Uterus (tissue), 3 donors: ENCODE measurements at regions not wholly inside any gene's neighbourhood (a gene's known extent, or its start where the extent isn't known, plus 50 kb on each side); places are given as distances from the start of the nearest gene placed in this dataset.

ENCODE experiments used
- DNase-seq, 2 donors: peaks; one replicate each; pipeline ENCODE4 v3.0.0-alpha.2; 2019 to 2020
- H3K27ac ChIP-seq, 2 donors: fragments of 200-600 bp; sonication (generic); 1 replicate in 1 of 2; 2 replicates in 1 of 2; pipeline ENCODE4 v1.5.1; 2016 to 2018
- H3K27me3 ChIP-seq, 2 donors: fragments of 200-600 bp; sonication (generic); one replicate each; pipeline ENCODE4 v1.5.1; 2018 to 2019; ENCODE audit warnings: control low read depth in 1 of 2
- H3K36me3 ChIP-seq, 2 donors: fragments of 200-600 bp; sonication (generic); one replicate each; pipeline ENCODE4 v1.5.1; 2019; ENCODE audit warnings: control low read depth in 1 of 2
- H3K4me1 ChIP-seq, 2 donors: fragments of 200-600 bp; sonication (generic); one replicate each; pipeline ENCODE4 v1.5.1; 2018 to 2019; ENCODE audit warnings: control low read depth in 1 of 2
- H3K4me3 ChIP-seq, 2 donors: fragments of 200-600 bp; sonication (generic); 1 replicate in 1 of 2; 2 replicates in 1 of 2; pipeline ENCODE4 v1.5.1; 2018 to 2019; ENCODE audit warnings: mild to moderate bottlenecking in 1 of 2
- H3K9me3 ChIP-seq, 2 donors: fragments of 200-600 bp; sonication (generic); one replicate each; pipeline ENCODE4 v1.5.1; 2019; ENCODE audit warnings: control low read depth in 1 of 2
- POLR2A ChIP-seq, 2 donors: fragments of 450-650 bp; IDR thresholded peaks; one replicate each; pipeline ENCODE4 v1.6.1; 2016; ENCODE audit warnings: antibody characterized with exemption in 2 of 2, mild to moderate bottlenecking in 1 of 2, moderate library complexity in 1 of 2
- intact Hi-C: fragments of 100-400 bp; cut with DNase I; formaldehyde crosslinking; loops from one replicate; pipeline ENCODE4 v1.15.1; 2023; ENCODE audit warnings: low total_unique reads
- TF ChIP-seq, protein P1 (sequence below), 4 experiments: fragments of 200-600 bp in 2 of 4; fragments of 450-650 bp in 2 of 4; sonication (generic) in 2 of 4; IDR thresholded peaks; one replicate each; pipeline ENCODE4 v1.5.1; 2016 to 2019; ENCODE audit warnings: antibody characterized with exemption in 4 of 4, mild to moderate bottlenecking in 2 of 4, moderate library complexity in 1 of 4
- donor health status: DM: yes; HTN: yes; CAD: no.

DNA sequence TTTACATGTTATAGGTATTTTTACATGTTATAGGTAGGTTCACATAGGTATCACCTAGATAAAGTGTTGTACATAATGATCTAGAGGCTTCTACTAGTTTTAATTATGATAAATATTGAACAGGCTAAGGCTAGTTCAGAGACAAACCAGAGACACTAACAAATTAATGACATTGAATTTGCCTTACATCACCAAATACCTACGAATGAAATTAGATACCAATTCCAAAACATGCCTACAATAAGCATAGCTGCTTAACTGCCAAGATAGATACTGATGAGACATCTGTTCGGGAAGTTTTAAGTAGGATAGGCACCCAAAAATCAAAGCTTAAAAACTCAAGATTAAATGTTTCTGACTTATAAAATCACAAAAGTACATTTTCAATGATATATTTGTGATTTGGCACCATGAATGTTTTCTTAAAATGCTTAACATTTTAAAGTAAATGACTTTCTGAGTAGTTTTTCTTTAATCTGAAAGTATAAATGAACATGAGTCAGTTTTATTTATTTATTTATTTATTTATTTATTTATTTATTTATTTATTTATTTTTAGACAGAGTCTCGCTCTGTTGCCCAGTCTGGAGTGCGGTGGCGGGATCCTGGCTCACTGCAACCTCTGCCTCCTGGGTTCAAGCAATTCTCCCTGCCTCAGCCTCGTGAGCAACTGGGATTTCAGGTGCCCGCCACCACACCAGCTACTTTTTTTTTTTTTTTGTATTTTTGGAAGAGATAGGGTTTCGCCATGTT, 703.1 kb upstream of the ARRDC3 start:
- Histone ChIP-seq H3K4me3 (no peak overlapping the region), H3K27me3 (no peaks in the 10 kb centered on the region), H3K27ac (no peak overlapping the region), H3K9me3 (no peaks in the 10 kb centered on the region), H3K4me1 (no peaks in the 10 kb centered on the region), H3K36me3 (no peaks in the 10 kb centered on the region)
- TF ChIP-seq POLR2A (IDR thresholded peaks at IDR 0.05): no peak
- TF ChIP-seq, protein P1, sequence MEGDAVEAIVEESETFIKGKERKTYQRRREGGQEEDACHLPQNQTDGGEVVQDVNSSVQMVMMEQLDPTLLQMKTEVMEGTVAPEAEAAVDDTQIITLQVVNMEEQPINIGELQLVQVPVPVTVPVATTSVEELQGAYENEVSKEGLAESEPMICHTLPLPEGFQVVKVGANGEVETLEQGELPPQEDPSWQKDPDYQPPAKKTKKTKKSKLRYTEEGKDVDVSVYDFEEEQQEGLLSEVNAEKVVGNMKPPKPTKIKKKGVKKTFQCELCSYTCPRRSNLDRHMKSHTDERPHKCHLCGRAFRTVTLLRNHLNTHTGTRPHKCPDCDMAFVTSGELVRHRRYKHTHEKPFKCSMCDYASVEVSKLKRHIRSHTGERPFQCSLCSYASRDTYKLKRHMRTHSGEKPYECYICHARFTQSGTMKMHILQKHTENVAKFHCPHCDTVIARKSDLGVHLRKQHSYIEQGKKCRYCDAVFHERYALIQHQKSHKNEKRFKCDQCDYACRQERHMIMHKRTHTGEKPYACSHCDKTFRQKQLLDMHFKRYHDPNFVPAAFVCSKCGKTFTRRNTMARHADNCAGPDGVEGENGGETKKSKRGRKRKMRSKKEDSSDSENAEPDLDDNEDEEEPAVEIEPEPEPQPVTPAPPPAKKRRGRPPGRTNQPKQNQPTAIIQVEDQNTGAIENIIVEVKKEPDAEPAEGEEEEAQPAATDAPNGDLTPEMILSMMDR (IDR thresholded peaks at IDR 0.05): no peak
- intact Hi-C loops: no loop called here
- DNase-seq: no peak

DNA sequence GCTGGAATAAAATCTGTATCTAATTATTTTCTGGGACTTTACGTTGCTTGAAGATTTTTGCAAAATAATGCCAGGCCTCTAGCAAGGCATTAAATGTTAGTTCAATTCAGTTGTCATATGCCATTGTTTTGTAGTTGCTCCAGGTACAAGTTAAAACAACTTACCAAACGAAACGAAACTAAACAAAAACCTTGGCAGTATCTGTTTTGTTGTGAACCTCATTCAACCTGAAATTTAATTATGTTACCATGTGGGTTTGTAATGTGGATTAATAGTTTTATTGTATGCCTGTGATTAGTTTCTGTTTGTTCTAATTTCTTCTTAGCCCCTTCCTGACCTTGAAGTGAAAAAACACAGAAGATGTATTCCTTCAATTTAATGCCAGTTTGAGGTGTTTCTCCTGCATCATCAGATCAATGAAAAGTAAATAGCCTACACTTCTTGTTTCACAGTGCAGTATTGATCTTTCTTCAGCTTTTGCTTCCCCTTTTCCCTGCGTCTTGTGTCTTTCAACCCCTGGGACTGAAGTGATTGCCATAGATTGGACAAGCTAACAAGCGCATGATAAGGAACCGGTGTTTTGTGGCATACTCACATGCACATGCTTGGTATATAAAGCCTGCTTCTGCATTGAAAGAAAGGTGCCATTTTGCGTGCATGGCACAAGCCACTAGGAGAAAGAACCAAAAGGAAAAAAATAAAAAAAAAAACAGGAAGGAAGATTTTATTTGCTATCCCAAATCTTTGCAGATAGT, 699.0 kb upstream of the ARRDC3 start:
- H3K9me3 ChIP-seq: no peaks in the 10 kb centered on the region
- no peaks in the 10 kb centered on the region for H3K4me1 ChIP-seq
- no peaks in the 10 kb centered on the region for H3K27me3 ChIP-seq
- intact Hi-C loops: no loop called here
- no peak overlapping the region for H3K4me3 ChIP-seq
- H3K27ac ChIP-seq: no peak overlapping the region
- no peak for TF ChIP-seq POLR2A (IDR thresholded peaks at IDR 0.05)
- TF ChIP-seq, protein P1 (IDR thresholded peaks at IDR 0.05): no peak
- DNase-seq: no peak
- no peaks in the 10 kb centered on the region for H3K36me3 ChIP-seq

DNA sequence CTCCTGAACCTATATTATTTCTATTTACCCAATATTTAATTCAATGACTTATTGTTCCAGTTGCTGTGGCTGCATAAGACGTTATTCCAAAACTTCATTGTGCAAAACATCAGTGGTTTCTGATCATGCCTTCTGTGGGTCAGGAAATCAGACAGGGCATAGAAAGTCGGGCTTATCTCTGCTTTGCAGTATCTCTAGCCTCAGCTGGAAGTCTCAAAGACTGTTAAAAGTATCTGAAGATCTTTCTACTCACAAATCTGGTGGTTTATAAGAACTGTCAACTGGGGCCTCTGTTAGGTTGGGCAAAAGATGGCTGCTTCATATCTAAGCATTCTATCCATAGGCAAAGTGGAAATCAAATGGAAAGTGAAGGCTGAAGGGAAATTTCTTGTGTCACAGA, 687.7 kb upstream of the ARRDC3 start:
- no peak overlapping the region for H3K27ac ChIP-seq
- H3K4me3 ChIP-seq: no peak overlapping the region
- no peaks in the 10 kb centered on the region for H3K4me1 ChIP-seq
- intact Hi-C loops: no loop called here
- H3K9me3 ChIP-seq: no peaks in the 10 kb centered on the region
- DNase-seq: no peak
- H3K27me3 ChIP-seq: no peaks in the 10 kb centered on the region
- TF ChIP-seq, protein P1 (IDR thresholded peaks at IDR 0.05): no peak
- no peak for TF ChIP-seq POLR2A (IDR thresholded peaks at IDR 0.05)
- no peaks in the 10 kb centered on the region for H3K36me3 ChIP-seq

DNA sequence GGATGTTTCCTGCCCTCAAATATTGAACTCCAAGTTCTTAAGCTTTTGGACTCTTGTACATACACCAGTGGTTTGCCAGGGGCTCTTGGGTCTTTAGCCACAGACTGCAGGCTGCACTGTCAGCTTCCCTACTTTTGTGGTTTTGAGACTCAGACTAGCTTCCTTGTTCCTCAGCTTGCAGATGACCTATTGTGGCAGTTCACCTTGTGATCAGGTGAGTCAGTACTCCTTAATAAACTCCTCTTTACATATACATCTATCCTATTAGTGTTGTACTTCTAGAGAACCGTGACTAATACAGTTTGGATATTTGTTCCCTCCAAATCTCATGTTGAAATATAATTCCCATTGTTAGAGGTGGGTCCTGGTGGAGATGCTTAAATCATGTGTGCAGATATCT, 681.9 kb upstream of the ARRDC3 start:
- Histone ChIP-seq H3K4me3 (no peak overlapping the region), H3K4me1 (no peaks in the 10 kb centered on the region), H3K27ac (no peak overlapping the region), H3K9me3 (no peaks in the 10 kb centered on the region), H3K36me3 (no peaks in the 10 kb centered on the region), H3K27me3 (no peaks in the 10 kb centered on the region)
- TF ChIP-seq, protein P1 (IDR thresholded peaks at IDR 0.05): no peak
- no peak for TF ChIP-seq POLR2A (IDR thresholded peaks at IDR 0.05)
- intact Hi-C loops: no loop called here
- DNase-seq: no peak

DNA sequence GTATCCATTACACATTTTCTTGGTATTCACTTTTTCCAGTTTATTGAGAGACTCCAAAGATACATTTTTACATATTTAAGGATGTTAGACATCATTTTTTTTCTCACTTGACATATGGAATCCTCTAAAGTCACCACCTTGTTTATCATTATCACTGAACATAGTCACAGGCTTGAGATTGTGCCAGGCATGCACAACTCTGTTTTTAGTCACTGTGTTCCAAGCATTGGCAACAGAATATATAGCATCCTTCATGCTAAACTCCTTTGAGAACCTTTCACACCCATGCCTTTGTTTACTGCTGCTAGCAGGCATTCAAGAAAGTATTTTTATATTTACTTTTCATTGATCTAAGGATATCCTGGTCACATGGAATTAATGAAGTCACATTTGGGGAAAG, 668.6 kb upstream of the ARRDC3 start:
- no peaks in the 10 kb centered on the region for H3K27me3 ChIP-seq
- no peaks in the 10 kb centered on the region for H3K4me1 ChIP-seq
- no peak for TF ChIP-seq POLR2A (IDR thresholded peaks at IDR 0.05)
- TF ChIP-seq, protein P1 (IDR thresholded peaks at IDR 0.05): no peak
- intact Hi-C loops: no loop called here
- H3K9me3 ChIP-seq: no peaks in the 10 kb centered on the region
- no peak overlapping the region for H3K4me3 ChIP-seq
- DNase-seq: no peak
- H3K27ac ChIP-seq: no peak overlapping the region
- no peaks in the 10 kb centered on the region for H3K36me3 ChIP-seq
